Femur (tissue), 1 donor: ENCODE measurements at regions not wholly inside any gene's neighbourhood (a gene's known extent, or its start where the extent isn't known, plus 50 kb on each side); places are given as distances from the start of the nearest gene placed in this dataset.
"Not testable (repeated sequence)": the region's sequence is repeated elsewhere in the genome, so short reads cannot be mapped to it uniquely, and the experiment has no call there.

Experiments used
- DNase-seq: peaks from one replicate; pipeline ENCODE4 v3.0.0-alpha.2; 2017

DNA sequence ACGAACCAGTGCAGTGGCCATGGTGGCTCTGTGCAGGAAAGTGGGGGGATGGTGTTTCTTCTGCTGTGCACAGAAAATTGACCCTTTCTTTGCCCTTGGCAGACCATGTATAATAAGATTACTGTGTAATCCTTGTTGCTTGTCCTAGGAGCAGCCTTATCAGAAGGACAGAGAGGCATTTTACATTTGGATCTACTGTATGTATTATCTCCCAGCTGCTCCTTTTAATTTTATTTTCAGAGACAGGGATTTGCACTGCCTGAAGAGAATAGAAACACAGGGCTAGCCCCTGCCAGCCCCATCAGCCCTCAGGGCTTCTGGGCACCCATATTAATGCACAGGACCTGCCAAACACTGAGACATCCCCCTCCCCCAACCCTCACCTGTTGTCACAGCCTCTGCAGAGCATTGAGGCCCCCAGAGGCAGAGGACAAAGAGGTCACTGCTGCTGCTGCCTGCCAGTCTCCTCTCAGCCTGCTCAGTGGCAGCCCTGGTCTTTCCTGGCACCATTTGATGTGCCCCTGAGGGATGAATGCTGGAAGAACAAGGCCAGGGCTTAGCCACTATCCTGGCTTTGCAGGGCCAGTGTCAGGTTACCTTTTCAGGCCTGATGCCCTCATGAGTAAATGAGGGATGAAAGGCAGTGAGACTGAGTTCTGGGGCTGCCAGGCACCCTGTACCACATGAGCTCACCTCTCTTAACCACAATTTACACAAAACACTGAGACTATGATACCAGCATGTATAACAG, 533.4 kb downstream of the NTRK3 start:
- DNase-seq, result no peak

DNA sequence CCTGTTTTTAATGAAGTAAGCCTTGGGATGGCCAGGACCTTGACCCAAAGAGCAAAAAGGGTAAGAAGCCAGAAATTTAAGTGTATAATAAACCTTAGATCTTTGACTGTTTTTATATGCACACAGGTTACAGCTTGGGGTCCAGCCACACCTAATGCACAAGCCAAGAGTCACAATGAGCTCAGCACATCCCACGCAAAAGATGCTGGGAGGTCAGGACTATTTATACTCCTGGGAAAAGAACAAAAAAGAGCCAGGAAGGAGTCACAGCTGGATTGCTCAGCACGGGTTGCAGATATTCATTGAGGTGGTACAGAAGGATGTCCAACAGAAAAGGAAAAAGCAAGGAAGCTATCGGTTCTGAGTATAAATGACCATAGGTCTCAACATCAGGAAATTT, 536.3 kb downstream of the NTRK3 start:
- DNase-seq, result no peak

DNA sequence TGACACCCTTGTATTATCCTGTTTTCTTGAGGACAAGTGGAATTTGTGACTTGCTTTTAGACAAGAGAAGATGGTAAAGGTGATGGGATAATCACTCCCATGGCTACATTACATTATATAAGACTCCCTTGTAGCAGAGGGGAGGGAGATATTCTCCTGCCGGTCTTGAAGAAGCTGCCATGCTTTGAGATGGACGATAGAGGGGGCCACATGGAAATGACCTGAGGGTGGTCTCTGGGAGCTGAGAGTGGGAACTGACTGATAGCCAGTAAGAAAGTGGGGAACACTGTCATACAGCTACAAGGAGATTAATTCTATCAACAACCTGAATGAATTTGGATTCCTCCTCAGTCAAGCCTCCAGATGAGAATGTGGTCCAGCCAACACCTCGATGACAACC, 540.1 kb downstream of the NTRK3 start:
- DNase-seq, result no peak

DNA sequence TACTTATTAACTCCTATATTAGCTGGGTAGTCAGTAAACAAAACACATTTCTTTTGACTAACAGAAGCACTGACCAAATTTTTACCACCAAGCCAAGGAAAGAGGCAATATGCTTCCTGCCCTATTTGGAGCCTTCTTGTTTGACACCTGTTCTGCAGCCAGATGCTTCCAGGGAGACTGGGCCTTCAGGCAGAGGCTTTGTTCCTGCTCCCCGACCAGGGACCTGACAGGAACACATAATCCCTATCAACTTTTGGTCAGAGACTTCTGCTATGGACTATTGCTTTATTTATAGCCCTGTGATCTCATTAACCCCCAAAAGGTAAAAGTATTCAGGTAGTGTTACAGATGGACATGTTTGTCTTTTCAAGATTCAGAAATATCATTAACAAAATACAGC, 541.3 kb downstream of the NTRK3 start:
- DNase-seq, result no peak

DNA sequence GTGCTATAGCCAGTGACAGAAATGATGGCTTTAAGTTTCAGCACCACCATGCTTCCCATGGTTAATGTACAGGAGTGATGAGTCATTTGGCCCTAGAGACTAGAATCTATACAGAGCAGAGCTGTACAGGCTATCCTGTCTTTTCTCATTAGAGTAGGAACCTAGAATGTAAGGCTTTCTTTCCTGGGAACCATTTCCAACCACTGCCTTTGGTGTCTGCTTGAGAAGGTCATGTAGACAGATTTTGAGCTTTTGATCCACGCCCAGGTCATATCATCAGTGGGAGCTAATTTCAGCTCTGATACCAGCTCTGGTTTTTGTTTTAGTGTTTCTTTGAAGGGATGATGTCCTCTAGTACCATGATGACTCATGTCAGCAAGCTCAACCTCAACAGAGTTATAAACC, 543.1 kb downstream of the NTRK3 start:
- DNase-seq, result no peak

DNA sequence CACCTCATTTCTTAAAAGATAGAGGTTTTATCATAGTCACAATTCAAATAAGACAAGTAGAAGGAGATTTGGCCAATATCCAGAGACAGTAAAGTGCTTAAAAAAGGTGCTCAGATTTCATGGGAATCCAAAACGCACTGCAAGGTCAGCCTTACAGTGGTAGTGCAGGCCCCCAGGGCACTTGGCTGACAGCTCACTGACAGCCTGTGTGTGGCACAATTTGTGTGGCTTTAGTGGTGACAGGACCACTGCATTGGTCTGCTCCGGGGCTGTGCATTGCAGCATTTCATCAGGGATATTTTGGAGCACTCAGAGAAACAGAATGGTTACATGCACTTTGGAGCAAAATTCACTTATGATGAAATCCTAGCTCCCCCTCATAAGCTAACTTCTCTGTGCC, 544.3 kb downstream of the NTRK3 start:
- no peak for DNase-seq

DNA sequence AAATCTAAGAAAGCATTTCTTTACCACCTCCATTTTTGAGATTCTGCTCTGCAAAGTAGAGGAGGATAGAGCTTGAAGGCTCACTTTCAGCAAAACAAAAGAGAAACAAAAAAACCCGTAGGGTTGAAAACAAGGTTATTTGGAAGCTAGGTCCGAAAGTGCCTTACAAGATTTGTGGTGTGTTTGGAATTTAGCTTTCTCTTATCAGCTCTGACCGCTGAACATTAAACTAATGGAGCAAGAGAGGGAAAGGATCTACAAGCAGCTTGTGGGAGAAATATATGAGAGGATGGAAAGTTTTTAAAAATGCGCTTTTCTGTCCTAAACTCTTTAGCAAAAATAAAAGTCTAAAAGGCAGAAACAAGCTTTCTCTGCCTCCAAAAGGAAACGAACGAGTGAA, 545.5 kb downstream of the NTRK3 start:
- no peak for DNase-seq

DNA sequence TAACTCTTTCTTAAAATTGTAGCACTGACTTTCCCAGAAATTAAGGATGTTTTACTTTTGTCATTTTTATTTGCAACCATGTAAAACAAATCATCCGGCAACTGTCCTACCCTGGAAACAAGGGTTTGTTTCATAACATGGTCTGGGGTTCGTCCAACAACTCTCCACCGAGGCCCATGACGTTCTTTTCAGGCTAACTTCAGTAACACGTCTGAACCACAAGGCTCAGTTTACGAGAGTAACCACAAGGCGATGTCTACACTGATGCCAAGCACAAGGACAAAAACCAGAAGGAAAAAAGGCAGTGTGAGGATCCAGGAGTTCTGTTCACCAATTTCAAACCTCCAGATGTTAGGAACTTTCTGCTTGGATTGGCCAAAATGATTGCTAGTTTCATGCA, 546.1 kb downstream of the NTRK3 start:
- peak; percentile 41 for DNase-seq

DNA sequence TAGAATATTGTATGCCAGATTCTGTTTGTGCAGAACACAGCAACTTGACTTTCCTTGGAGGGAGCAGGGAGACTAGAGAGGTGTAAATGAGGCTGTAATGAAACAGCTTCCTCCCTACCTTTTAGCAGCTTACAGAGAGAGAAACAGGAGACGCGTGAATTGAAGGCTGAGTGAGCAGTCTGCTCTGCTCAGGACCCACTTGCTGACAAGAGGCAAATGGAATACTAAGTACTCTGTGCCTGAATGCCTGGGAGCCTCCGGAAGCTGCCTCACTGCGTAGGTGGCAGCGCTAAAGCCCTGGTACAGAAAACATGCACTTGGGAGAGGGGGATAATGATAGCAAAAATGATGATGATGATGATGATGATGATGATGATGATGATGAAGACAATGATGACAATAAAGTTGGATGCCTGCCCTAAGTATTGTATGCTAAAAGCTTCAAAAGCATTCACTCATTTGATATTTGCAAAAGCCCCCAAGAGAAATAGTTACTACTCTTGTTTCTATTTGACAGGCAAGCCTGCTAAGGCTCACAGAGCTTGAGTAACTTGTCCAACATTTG, 548.9 kb downstream of the NTRK3 start:
- DNase-seq, result no peak

DNA sequence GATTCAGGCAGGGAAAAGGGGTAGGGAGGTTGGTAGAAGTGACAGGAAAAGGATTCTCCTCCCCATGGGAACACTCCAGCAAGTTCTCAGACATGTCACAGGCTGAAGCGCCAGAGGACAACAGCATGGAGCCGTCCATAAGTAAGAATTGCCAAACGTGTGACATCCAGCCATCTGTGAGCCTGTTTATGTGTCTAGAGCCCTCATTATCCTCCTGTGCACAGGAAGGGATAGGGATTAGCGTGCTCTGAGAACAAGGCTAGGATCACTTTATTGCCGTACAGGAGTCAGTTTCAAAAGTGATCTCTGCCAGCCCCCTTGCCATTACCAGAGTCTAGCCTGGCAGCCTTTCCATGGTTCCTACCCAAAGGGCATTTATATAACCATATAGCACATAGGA, 549.5 kb downstream of the NTRK3 start:
- DNase-seq, result no peak

DNA sequence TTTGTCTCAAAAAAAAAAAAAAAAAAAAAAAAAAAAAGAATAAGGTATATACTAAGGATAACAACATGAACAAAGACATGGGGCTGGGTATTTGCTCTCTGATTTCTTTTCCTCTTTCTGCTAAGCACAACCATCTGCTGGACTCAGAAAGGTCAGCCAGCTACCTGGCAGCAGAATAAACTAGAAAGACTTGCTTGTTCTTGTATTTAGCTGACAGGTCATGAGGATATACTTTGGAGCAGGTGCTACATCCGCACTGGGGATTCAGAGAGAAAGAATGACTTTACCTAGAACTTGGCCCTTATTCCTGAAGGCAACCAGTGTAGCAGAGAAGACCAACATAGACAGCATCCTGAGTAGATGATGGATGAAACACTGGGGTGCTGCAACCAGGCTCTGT, 550.5 kb downstream of the NTRK3 start:
- DNase-seq, result no peak

DNA sequence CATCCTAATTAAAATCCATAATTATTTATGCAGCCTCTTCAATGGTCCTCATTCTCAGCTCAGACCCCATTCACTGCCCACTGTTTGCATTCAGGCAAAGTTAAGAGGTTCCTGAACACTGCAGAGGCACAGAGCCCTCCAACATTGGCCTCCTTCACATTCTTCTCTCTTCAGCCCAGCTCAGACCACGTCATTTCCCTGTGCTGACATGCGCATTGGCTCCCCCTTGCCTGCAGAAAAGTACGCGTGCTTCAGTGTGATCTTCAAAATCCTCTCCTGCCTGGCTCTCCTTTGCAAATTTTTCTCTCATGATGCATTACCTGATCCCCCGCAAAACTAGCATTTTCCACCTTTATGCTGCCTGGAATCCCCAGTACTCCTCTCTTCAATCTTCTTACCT, 552.3 kb downstream of the NTRK3 start:
- no peak for DNase-seq

DNA sequence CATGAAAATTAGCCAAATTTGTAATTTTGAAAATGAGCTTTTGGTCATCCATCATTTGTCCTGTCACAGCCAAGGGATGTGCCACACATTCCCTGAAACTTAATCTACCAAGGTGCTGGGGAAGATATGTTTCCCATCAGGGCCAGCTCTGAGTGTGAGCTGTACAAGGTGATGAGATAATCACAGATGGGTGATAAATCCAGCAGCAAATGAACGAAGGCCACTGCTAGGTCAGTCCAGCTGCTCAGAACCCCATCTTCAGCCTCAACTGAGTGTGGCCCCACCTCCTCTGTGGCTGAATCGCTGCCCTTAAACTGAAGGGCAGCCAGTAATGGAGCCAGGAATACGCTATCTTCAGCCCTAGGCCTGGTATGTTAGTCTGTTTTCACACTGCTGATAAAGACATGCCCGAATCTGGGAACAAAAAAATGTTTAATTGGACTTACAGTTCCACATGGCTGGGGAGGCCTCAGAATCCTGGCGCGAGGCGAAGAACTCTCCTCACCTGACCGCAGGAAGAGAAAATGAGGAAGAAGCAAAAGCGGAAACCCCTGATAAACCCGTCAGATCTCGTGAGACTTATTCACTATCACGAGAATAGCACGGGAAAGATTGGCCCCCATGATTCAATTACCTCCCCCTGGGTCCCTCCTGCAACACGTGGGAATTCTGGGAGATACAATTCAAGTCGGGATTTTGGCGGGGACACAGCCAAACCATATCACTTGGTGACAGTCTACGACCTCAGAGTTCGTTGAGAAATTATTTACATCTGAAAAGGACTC, 553.0 kb downstream of the NTRK3 start:
- DNase-seq, result no peak

DNA sequence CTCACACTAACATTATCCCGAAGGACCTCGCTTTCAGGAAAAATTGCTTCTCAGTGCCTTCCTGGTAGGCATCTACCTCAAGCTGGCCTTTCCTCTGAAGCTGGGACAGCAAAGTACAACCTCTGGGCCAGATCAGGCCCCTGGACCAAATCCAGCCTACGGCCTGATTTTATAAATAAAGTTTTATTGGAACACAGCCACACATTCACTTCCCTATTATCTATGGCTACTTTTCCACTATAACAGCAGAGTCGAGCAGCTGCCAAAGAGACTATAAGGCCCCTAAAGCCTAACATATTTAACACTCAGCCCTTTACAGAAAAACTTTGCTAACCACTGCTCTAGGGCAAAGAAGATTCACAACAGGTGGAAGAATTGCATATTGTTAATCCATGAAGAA, 554.3 kb downstream of the NTRK3 start:
- no peak for DNase-seq

DNA sequence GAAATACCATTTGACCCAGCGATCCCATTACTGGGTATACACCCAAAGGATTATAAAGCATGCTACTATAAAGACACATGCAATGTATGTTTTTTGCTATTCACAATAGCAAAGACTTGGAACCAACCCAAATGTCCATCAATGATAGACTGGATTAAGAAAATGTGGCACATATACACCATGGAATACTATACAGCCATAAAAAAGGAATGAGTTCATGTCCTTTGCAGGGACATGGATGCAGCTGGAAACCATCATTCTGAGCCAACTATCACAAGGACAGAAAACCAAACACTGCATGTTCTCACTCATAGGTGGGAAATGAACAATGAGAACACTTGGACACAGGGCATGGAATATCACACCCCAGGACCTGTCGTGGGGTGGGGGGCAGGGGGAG, 558.1 kb downstream of the NTRK3 start:
- not testable (repeated sequence) for DNase-seq

DNA sequence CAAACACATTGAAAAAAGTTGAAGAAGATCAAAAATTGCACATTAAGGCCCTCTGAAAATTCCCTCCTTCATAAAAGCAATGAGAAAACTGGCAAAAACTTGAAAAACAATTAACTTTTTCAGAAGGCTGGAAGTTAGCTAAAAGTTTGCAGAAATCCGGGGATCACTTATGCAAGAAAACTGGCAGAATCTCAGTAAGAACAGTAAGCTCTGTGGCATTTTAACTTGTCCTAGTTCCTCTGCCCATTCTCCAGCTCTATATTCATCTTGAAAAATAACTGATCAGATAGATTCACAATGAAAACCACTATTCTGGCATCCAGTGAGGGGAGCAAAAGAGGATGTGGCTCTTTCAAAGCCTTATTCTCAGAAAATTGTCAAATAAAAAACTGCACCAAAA, 566.8 kb downstream of the NTRK3 start:
- no peak for DNase-seq

DNA sequence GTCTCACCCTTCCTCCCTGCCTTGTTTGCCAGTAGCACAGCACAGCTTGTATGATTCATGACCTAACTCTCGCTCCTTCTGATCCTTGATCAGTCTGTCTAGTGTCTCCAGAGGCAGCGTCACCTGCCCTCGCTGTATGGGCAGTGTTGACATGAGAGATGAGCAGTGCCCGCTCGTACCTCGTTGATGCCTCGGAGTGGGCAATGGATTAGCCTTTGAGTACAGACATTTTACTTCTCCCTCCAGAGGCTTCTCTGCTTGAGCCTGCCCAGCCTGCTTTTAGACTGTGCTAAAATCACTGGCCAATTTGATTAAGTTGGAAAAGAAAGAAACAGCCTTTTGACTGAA, 569.0 kb downstream of the NTRK3 start:
- DNase-seq, result no peak

DNA sequence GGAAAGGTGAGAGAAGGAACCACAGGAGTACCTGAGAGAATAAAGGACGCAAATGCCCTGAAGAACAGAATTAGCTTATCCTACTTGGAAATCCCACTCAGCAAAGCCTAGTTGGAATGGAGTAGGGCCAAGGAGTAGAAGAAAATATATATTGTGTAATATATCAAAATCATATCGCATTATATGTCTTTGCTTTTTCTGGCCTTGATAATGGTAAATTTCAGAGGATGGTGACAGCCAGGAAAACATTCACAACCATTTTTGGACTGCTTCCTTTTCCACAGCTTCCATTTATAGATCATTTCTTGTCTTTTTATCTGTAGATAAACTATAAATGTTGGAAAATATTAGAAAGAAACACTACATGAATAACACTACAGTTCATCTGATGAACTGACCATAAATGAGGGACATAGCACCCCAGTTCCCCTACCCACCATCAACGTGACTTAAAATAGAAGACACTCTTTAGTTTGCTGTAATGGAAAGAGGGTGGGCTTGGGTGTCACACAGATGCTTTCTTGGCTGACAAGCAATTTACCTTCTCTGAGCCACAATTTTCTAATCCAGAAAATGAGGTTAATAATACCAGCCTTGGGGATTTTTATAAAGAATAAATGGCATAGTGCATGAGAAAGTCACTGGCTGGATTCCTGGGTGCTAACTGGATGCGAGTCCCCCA, 569.6 kb downstream of the NTRK3 start:
- no peak for DNase-seq

DNA sequence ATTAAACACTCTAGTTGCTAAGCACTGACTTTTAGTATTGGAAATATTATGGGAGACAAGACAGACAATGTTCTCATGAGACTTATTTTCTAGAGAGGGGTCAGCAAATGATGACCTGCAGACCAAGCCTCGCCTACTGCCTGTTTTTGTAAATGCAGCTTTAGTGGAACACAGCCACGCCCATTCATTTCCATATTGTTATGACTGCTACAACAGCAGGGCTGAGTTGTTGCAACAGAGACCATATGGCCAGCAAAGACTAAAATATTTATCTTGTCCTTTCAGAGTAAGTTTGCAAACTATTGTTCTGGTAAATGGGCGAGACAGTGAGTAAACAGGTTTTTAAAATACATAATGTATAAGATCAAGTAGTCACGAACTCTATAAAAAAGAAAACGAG, 570.2 kb downstream of the NTRK3 start:
- DNase-seq, result no peak

DNA sequence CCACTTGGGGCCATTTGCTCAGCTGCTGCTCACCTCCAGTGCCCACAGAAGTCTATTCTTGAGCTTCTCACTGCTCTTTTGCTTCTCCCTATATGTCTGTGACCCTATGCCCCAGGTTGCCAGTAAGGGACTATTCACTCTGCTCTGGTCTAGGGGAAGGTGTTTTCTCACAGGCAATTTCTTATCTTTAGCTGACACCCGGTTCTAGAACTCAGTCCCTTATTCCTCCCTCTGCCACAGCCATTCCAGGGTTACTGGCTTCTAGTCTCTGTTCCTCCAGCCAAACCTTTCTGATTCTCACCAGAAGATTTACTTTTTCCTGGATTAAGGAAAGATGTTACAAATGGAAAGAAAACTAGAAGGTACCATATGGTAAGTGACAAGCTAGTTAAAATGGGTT, 574.0 kb downstream of the NTRK3 start:
- no peak for DNase-seq

DNA sequence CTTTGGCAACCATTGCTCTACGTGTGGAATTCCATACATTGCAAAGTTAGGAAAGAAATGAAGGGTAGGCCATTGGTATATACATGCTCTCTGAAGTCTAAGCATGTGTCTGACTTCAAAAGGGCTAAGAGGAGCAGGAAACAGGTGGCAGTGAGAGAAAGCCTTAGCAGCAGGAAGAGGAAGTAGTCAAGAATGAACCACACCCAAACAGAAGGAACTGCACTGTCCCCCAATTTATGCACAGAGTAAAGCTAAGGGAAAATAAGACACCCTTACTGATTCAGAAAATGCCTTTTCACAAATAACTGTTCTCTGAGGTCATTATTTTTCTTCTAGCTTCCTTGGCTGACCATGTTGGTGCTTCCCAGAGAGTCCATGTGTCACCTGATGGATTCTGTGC, 575.4 kb downstream of the NTRK3 start:
- DNase-seq, result no peak

DNA sequence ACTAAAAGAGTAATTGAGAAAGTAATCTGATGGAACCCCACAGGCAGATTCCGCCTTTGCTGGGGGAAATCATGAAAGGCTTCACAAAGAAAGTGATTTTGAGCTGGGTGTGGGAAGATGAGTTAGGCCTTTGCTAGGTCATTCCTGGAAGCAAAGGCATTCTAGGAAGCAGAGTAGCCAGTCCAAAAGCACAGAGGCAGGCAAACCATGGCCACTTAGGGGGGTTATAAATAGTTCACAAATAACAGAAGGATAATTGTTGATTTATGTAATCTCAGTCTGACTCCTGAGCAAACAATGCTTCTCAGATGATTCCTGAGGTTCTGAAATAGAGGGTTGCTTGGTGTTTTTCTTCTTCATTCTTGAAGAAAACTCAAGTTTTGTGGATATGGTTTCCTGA, 576.3 kb downstream of the NTRK3 start:
- no peak for DNase-seq

DNA sequence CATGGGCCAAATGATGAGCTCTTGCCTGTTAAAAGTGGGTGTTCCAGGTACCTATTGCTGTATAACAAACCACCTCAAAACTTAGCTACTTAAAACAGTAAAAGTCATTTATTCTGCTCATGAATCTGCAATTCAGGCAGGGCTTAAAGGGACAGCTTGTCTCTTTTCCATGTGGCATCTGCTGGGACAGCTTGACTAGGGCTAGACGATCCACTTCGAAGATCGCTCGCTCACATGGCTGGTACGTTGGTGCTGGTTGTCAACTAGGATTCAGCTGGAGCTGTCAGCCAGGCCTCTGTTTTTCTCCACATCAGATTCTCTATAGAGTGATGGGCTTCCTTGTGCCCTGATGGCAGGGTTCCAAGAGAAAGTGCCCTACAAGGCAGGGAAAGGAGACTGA, 581.3 kb downstream of the NTRK3 start:
- no peak for DNase-seq
